H9 (cell line): ENCODE measurements at regions not wholly inside any gene's neighbourhood (a gene's known extent, or its start where the extent isn't known, plus 50 kb on each side); places are given as distances from the start of the nearest gene placed in this dataset.

Experiments
- DNase-seq: peaks from one replicate; pipeline ENCODE4 v3.0.0-alpha.2; 2017
- H2AFZ ChIP-seq: one replicate; pipeline ENCODE4 v1.6.1; 2013; ENCODE audit warnings: mild to moderate bottlenecking, low read length, control low read depth, moderate library complexity
- H2AK5ac ChIP-seq: 2 replicates; pipeline ENCODE4 v1.6.1; 2013; ENCODE audit warnings: low read length, control low read depth, mixed read lengths; ENCODE audit not compliant: insufficient read length
- H2BK120ac ChIP-seq: one replicate; pipeline ENCODE4 v1.6.1; 2013; ENCODE audit warnings: low read depth, mild to moderate bottlenecking, low read length, control low read depth, inconsistent platforms; ENCODE audit not compliant: poor library complexity, severe bottlenecking
- H2BK12ac ChIP-seq: 2 replicates; pipeline ENCODE4 v1.6.1; 2013; ENCODE audit warnings: low read length, control low read depth, mixed read lengths, low read depth; ENCODE audit not compliant: insufficient read length
- H2BK15ac ChIP-seq: 2 replicates; pipeline ENCODE4 v1.6.1; 2013; ENCODE audit warnings: low read depth, low read length, control low read depth
- H2BK20ac ChIP-seq: one replicate; pipeline ENCODE4 v1.6.1; 2013; ENCODE audit warnings: low read depth, mild to moderate bottlenecking, low read length, control low read depth, inconsistent platforms; ENCODE audit not compliant: poor library complexity, severe bottlenecking
- H2BK5ac ChIP-seq: 2 replicates; pipeline ENCODE4 v1.6.1; 2013; ENCODE audit warnings: low read length, control low read depth, mixed read lengths; ENCODE audit not compliant: insufficient read length
- H3K14ac ChIP-seq: 2 replicates; pipeline ENCODE4 v1.6.1; 2013; ENCODE audit warnings: low read length, control low read depth; ENCODE audit not compliant: insufficient read depth
- H3K18ac ChIP-seq: 2 replicates; pipeline ENCODE4 v1.6.1; 2013; ENCODE audit warnings: low read depth, mild to moderate bottlenecking, mixed read lengths, low read length, control low read depth; ENCODE audit not compliant: insufficient read length
- H3K23ac ChIP-seq: 2 replicates; pipeline ENCODE4 v1.6.1; 2013; ENCODE audit warnings: low read length, control low read depth, mixed read lengths, low read depth; ENCODE audit not compliant: insufficient read length
- H3K23me2 ChIP-seq: 2 replicates; pipeline ENCODE4 v1.6.1; 2013; ENCODE audit warnings: low read depth, mild to moderate bottlenecking, mixed read lengths, low read length, control low read depth; ENCODE audit not compliant: insufficient read length, poor library complexity, severe bottlenecking
- H3K27ac ChIP-seq: 2 replicates; pipeline ENCODE4 v1.5.1; 2013; ENCODE audit warnings: low read length, control low read depth, mixed read lengths, low read depth; ENCODE audit not compliant: insufficient read length
- H3K27me3 ChIP-seq: 2 replicates; pipeline ENCODE4 v1.6.1; 2013; ENCODE audit warnings: low read length, control low read depth, inconsistent platforms; ENCODE audit not compliant: insufficient read depth
- H3K4ac ChIP-seq: 2 replicates; pipeline ENCODE4 v1.6.1; 2013; ENCODE audit warnings: low read depth, mild to moderate bottlenecking, control low read depth, inconsistent platforms, low read length, moderate library complexity
- H3K4me1 ChIP-seq: 2 replicates; pipeline ENCODE4 v1.6.1; 2013; ENCODE audit warnings: low read length, control low read depth, inconsistent platforms; ENCODE audit not compliant: insufficient read depth
- H3K4me2 ChIP-seq: 2 replicates; pipeline ENCODE4 v1.6.1; 2013; ENCODE audit warnings: low read length, control low read depth, mixed read lengths; ENCODE audit not compliant: insufficient read length, insufficient read depth
- H3K56ac ChIP-seq: 2 replicates; pipeline ENCODE4 v1.6.1; 2013; ENCODE audit warnings: low read depth, mild to moderate bottlenecking, mixed read lengths, low read length, control low read depth; ENCODE audit not compliant: insufficient read length
- H3K79me1 ChIP-seq: 2 replicates; pipeline ENCODE4 v1.6.1; 2013; ENCODE audit warnings: low read depth, mild to moderate bottlenecking, moderate library complexity, low read length, control low read depth, inconsistent platforms; ENCODE audit not compliant: insufficient read depth, poor library complexity, severe bottlenecking
- H3K79me2 ChIP-seq: 2 replicates; pipeline ENCODE4 v1.6.1; 2013; ENCODE audit warnings: low read length, control low read depth, inconsistent platforms; ENCODE audit not compliant: insufficient read depth
- H3K9ac ChIP-seq: 2 replicates; pipeline ENCODE4 v1.6.1; 2013; ENCODE audit warnings: low read length, control low read depth, mixed read lengths; ENCODE audit not compliant: insufficient read length; ENCODE audit errors: extremely low read depth
- H3K9me3 ChIP-seq: one replicate; pipeline ENCODE4 v1.6.1; 2013; ENCODE audit warnings: low read depth, low read length, inconsistent platforms; ENCODE audit not compliant: control insufficient read depth
- H3T11ph ChIP-seq: one replicate; pipeline ENCODE4 v1.6.1; 2013; ENCODE audit warnings: mild to moderate bottlenecking, low read length, control low read depth, inconsistent platforms
- H4K20me1 ChIP-seq: one replicate; pipeline ENCODE4 v1.6.1; 2013; ENCODE audit not compliant: control insufficient read depth, insufficient read length, insufficient read depth
- H4K5ac ChIP-seq: 2 replicates; pipeline ENCODE4 v1.6.1; 2013; ENCODE audit warnings: low read depth, mild to moderate bottlenecking, mixed read lengths, low read length, control low read depth; ENCODE audit not compliant: insufficient read length
- H4K8ac ChIP-seq: replicated peaks from 2 replicates; pipeline ENCODE4 v1.6.1; 2013; ENCODE audit warnings: low read length, control low read depth, mixed read lengths, low read depth; ENCODE audit not compliant: insufficient read length
- H4K91ac ChIP-seq: 2 replicates; pipeline ENCODE4 v1.6.1; 2013; ENCODE audit warnings: low read depth, mild to moderate bottlenecking, moderate library complexity, mixed read lengths, low read length, control low read depth; ENCODE audit not compliant: insufficient read length
- H3K27ac Mint-ChIP-seq, 3 experiments: 2 replicates in 2 of 3; 3 replicates in 1 of 3; pipeline ENCODE4 v1.8.0; 2020 to 2021; ENCODE audit warnings: mixed read lengths in 3 of 3, mild to moderate bottlenecking in 1 of 3, moderate library complexity in 1 of 3
- H3K27me3 Mint-ChIP-seq: 2 replicates; pipeline ENCODE4 v1.8.0; 2021; ENCODE audit warnings: low read depth, mild to moderate bottlenecking, moderate library complexity, mixed read lengths
- H3K36me3 Mint-ChIP-seq, 3 experiments: 2 replicates in 2 of 3; 3 replicates in 1 of 3; pipeline ENCODE4 v1.8.0; 2020 to 2021; ENCODE audit warnings: low read depth in 3 of 3, mixed read lengths in 3 of 3; ENCODE audit not compliant: insufficient read depth in 1 of 3
- H3K4me1 Mint-ChIP-seq, 2 experiments: 2 replicates each; pipeline ENCODE4 v1.8.0; 2020; ENCODE audit warnings: mixed read lengths in 2 of 2
- H3K4me3 Mint-ChIP-seq, 2 experiments: 2 replicates in 1 of 2; 3 replicates in 1 of 2; pipeline ENCODE4 v1.8.0; 2020 to 2021; ENCODE audit warnings: mild to moderate bottlenecking in 2 of 2, mixed read lengths in 2 of 2, moderate library complexity in 1 of 2
- H3K9me3 Mint-ChIP-seq, 2 experiments: 2 replicates in 1 of 2; 3 replicates in 1 of 2; pipeline ENCODE4 v1.8.0; 2020; ENCODE audit warnings: mild to moderate bottlenecking in 2 of 2, mixed read lengths in 2 of 2, moderate library complexity in 1 of 2
- CTCF ChIP-seq: fragments of 200-600 bp; sonication (generic); conservative IDR thresholded peaks from 3 replicates; pipeline ENCODE4 v1.8.0; 2021; ENCODE audit warnings: antibody characterized with exemption, mild to moderate bottlenecking
- WGBS: extraction: QIAGEN DNeasy Blood & Tissue Kit; methylation state at CpG from one replicate; pipeline ENCODE4 v1.1.7; 2013; ENCODE audit warnings: missing lambda C conversion rate, low lambda C conversion rate, mixed read lengths; ENCODE audit not compliant: insufficient read length; ENCODE audit errors: extremely low coverage; 5-methylcytosine and 5-hydroxymethylcytosine counted together

DNA sequence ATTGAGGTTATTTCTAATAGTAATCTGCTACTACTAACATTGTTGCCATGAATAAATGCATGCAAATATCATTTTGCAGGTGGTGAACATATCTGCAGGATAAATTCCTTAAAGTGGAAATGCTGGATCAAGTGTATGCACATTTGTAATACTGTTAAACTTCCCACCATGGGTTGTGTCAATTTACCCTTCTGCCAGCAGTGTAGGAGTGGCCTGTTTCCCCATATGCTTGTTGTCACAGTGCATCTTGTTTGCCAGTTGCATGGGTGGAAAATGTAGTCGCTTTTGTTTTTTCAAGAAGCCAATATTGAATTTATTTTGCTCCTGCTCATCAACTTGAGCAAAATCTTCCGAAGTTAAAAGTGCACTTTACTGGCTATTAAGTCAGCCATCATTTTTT lies 139.0 kb upstream of the ACKR3 start:
- Mint-ChIP-seq H3K4me1 (peaks cover 16 to 22% of the 10 kb centered on the region in 2 experiments), H3K36me3 (no peaks in the 10 kb centered on the region), H3K27me3 (no peaks in the 10 kb centered on the region; the same call in 1 of the 2 replicates), H3K27ac (no peak overlapping the region), H3K9me3 (no peaks in the 10 kb centered on the region), H3K4me3 (no peak overlapping the region)
- Histone ChIP-seq H2BK5ac (no peak overlapping the region), H4K20me1 (no peaks in the 10 kb centered on the region), H2AFZ (no peak overlapping the region), H4K8ac (no peak overlapping the region), H2BK120ac (no peak overlapping the region), H3K23me2 (no peaks in the 10 kb centered on the region), H3K79me1 (no peaks in the 10 kb centered on the region), H2BK12ac (no peak overlapping the region), H2BK15ac (no peak overlapping the region), H3K14ac (no peak overlapping the region), H3K27me3 (no peaks in the 10 kb centered on the region), H4K5ac (no peak overlapping the region), H2BK20ac (no peak overlapping the region), H2AK5ac (no peak overlapping the region), H3K79me2 (no peaks in the 10 kb centered on the region), H3K4me2 (no peak overlapping the region), H3K4me1 (no peaks in the 10 kb centered on the region), H3K9ac (no peak overlapping the region), H3K4ac (no peak overlapping the region), H4K91ac (no peak overlapping the region), H3K23ac (no peak overlapping the region), H3K9me3 (no peaks in the 10 kb centered on the region), H3K27ac (no peak overlapping the region), H3T11ph (no peak overlapping the region), H3K56ac (no peak overlapping the region), H3K18ac (no peak overlapping the region)
- no peak for DNase-seq
- no CpG with 5 or more reads among the region's 2 CpGs for WGBS
- no peak for TF ChIP-seq CTCF
